ENCODE measurements at regions not wholly inside any gene's neighbourhood (a gene's known extent, or its start where the extent isn't known, plus 50 kb on each side); places are given as distances from the start of the nearest gene placed in this dataset.

- Histone ChIP-seq H3K4ac (ENCODE audit: low read depth, low read length) (no peak overlapping the region), H4K91ac (ENCODE audit: insufficient read depth, low read depth, low read length) (no peak overlapping the region), H4K8ac (ENCODE audit: low read depth in 2 of 2, low read length in 2 of 2) (no peak overlapping the region), H2BK20ac (ENCODE audit: low read depth, low read length) (no peak overlapping the region), H4K5ac (ENCODE audit: low read depth, low read length) (no peak overlapping the region), H3K27ac (ENCODE audit: insufficient read depth, low read length) (no peak overlapping the region), H3K79me1 (ENCODE audit: low read depth in 1 of 2, low read length in 2 of 2) (no peaks in the 10 kb centered on the region), H2BK15ac (ENCODE audit: low read depth, low read length) (no peak overlapping the region), H3K9ac (ENCODE audit: low read depth, low read length) (no peak overlapping the region), H3K18ac (ENCODE audit: low read depth, low read length) (no peak overlapping the region), H3K23ac (ENCODE audit: low read depth, low read length) (no peak overlapping the region), H4K20me1 (ENCODE audit: insufficient read depth, low read length) (no peaks in the 10 kb centered on the region), H2AK5ac (ENCODE audit: low read depth, low read length) (no peak overlapping the region), H3K9me1 (ENCODE audit: insufficient read depth, low read length) (no peaks in the 10 kb centered on the region), H2BK120ac (ENCODE audit: low read depth, low read length) (no peak overlapping the region), H3K14ac (replicated peaks; ENCODE audit: low read depth, low read length) (no peak overlapping the region), H3K56ac (ENCODE audit: extremely low read depth, insufficient read depth, low read length) (no peak overlapping the region), H3K36me3 (ENCODE audit: control insufficient read depth, insufficient read depth, low read length) (no peaks in the 10 kb centered on the region), H2AK9ac (replicated peaks; ENCODE audit: low read depth, low read length, poor library complexity) (no peak overlapping the region), H3K4me1 (ENCODE audit: control insufficient read depth, insufficient read depth, low read length) (no peaks in the 10 kb centered on the region), H3K4me3 (ENCODE audit: insufficient read depth, low read depth, low read length) (no peak overlapping the region), H3K9me3 (ENCODE audit: control insufficient read depth, insufficient read depth, low read length) (no peaks in the 10 kb centered on the region), H3K27me3 (ENCODE audit: control insufficient read depth, insufficient read depth, low read length) (no peaks in the 10 kb centered on the region), H3K4me2 (ENCODE audit: low read depth, low read length) (no peak overlapping the region), H2AFZ (replicated peaks; ENCODE audit: low read length, poor library complexity) (no peak overlapping the region), H2BK5ac (ENCODE audit: low read depth, low read length, poor library complexity, severe bottlenecking) (no peak overlapping the region)
- no CpG with 5 or more reads among the region's 3 CpGs for WGBS, 2 experiments (ENCODE audit: extremely low coverage in 2 of 2, insufficient read length in 1 of 2)
- BruUV-seq (replicated peaks), result no TSS peak
- no peak for ATAC-seq (ENCODE audit: low read depth)
- in situ Hi-C loops (cut with MboI; ENCODE audit: low sequenced_read_pairs), result no loop called here
- POLR2A ChIA-PET (ENCODE audit: unreplicated experiment), result no interaction called here
- no peak for TF ChIP-seq MAZ (IDR thresholded peaks at IDR 0.05; ENCODE audit: borderline replicate concordance, low read depth, low read length)
- TF ChIP-seq RCOR1 (IDR thresholded peaks at IDR 0.05; ENCODE audit: insufficient replicate concordance, low read length), result no peak
- TF ChIP-seq RAD21 (IDR thresholded peaks at IDR 0.05; ENCODE audit: low read length), result no peak
- TF ChIP-seq BHLHE40 (IDR thresholded peaks at IDR 0.05; ENCODE audit: low read depth, low read length), result no peak
- TF ChIP-seq CEBPB (IDR thresholded peaks at IDR 0.05; ENCODE audit: low read depth, low read length), result no peak
- TF ChIP-seq SMC3 (IDR thresholded peaks at IDR 0.05; ENCODE audit: low read depth, low read length), result no peak
- TF ChIP-seq ELK1 (IDR thresholded peaks at IDR 0.05; ENCODE audit: borderline replicate concordance, low read depth, low read length), result no peak
- no peak for TF ChIP-seq NFE2L2 (IDR thresholded peaks at IDR 0.05; ENCODE audit: low read depth, low read length)
- TF ChIP-seq CHD1 (IDR thresholded peaks at IDR 0.05; ENCODE audit: low read depth, low read length), result no peak
- no peak for TF ChIP-seq POLR2A (IDR thresholded peaks at IDR 0.05; ENCODE audit: low read depth, low read length)
- no peak for TF ChIP-seq USF2 (IDR thresholded peaks at IDR 0.05; ENCODE audit: low read depth, low read length)
- dilution Hi-C loops (cut with HindIII; ENCODE audit: low sequenced_read_pairs, unreplicated experiment), result no loop called here
- DNase-seq, result no peak
- CTCF ChIA-PET, result no interaction called here
- intact Hi-C loops (cut with micrococcal nuclease), result no loop called here
Observed at GRCh38 chr10:62912086-62912485, 95.9 kb upstream of the EGR2 start.

Data from IMR-90 (cell line).